RKO (cell line): ENCODE measurements at regions not wholly inside any gene's neighbourhood (a gene's known extent, or its start where the extent isn't known, plus 50 kb on each side); places are given as distances from the start of the nearest gene placed in this dataset.
A peak's percentile ranks its signal among the peaks of the same experiment; 100 is the strongest.

Source experiments
- DNase-seq: peaks from one replicate; pipeline ENCODE4 v3.0.0-alpha.2; 2016; ENCODE audit warnings: low spot score

GRCh38 chr2:211228559-211228958 lies 672.2 kb downstream of the CPS1 start:
- DNase-seq: no peak

- no peak for DNase-seq
Observed at GRCh38 chr2:211237586-211238275, 681.3 kb downstream of the CPS1 start.

- DNase-seq: no peak
Observed at GRCh38 chr2:211241891-211242290, 685.5 kb downstream of the CPS1 start.

GRCh38 chr2:211247751-211248150 lies 691.4 kb downstream of the CPS1 start:
- DNase-seq: no peak

GRCh38 chr2:211248841-211249240 lies 692.4 kb downstream of the CPS1 start:
- no peak for DNase-seq

GRCh38 chr2:211251016-211251415 lies 694.6 kb downstream of the CPS1 start:
- no peak for DNase-seq

GRCh38 chr2:211258646-211259335 lies 702.4 kb downstream of the CPS1 start:
- no peak for DNase-seq

- no peak for DNase-seq
Observed at GRCh38 chr2:211259831-211260476, 703.6 kb downstream of the CPS1 start.

- DNase-seq: no peak
Observed at GRCh38 chr2:211270257-211270656, 713.9 kb downstream of the CPS1 start.

- no peak for DNase-seq
Observed at GRCh38 chr2:211281430-211282073, 725.2 kb downstream of the CPS1 start.

- no peak for DNase-seq
Observed at GRCh38 chr2:211302676-211303075, 746.3 kb downstream of the CPS1 start.

- DNase-seq: peak; percentile 5
Observed at GRCh38 chr2:211306929-211307328, 750.5 kb downstream of the CPS1 start.
